Left kidney (tissue), 1 donor: ENCODE measurements at regions not wholly inside any gene's neighbourhood (a gene's known extent, or its start where the extent isn't known, plus 50 kb on each side); places are given as distances from the start of the nearest gene placed in this dataset.
A peak's percentile ranks its signal among the peaks of the same experiment; 100 is the strongest.
"Not testable (repeated sequence)": the region's sequence is repeated elsewhere in the genome, so short reads cannot be mapped to it uniquely, and the experiment has no call there.

ENCODE experiments used
- DNase-seq: peaks from one replicate; pipeline ENCODE4 v3.0.0-alpha.2; 2013

DNA sequence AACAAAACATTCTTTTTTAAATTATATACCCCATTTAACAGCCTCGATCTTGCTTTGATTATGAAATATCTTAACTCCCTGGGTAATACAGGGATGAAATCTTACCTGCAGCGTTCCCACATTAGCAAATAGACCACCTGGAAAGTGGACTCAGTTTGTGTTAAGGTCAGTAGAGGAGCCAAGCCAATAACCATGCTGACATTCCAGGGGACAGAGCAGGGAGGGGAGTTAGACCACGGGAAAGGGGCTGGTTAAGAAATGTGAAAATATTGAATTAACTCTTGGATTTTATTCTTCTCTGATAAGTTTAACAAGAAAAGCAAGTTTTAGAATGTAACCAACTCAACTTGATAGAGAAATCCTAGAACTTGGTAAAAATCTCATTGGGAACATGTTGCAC is 144.9 kb upstream of the CLEC14A start:
- DNase-seq = no peak

- no peak for DNase-seq
These were observed 143.8 kb upstream of the CLEC14A start for GRCh38 chr14:38399652-38400051.

GRCh38 chr14:38394767-38395166 is 138.9 kb upstream of the CLEC14A start:
- no peak for DNase-seq

DNA sequence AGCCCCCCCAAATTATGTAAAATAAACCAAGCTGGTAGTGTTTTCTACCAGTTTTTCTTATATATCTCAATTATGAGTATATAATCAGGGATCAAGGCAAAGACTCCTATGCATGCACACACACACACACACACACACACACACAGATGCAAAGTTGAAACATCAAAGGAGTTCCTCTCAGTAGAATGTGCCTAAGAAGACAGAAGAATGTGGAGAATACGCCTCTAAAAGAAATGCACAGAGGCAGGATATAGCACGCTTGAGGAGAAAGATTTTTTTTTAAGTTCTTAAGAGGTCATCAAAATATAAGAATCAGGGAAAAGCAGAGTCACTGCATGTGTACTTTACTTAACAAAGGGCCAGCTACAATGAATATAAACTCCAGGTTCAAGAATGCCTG is 138.2 kb upstream of the CLEC14A start:
- DNase-seq = no peak

GRCh38 chr14:38391334-38391733 is 135.4 kb upstream of the CLEC14A start:
- no peak for DNase-seq

DNA sequence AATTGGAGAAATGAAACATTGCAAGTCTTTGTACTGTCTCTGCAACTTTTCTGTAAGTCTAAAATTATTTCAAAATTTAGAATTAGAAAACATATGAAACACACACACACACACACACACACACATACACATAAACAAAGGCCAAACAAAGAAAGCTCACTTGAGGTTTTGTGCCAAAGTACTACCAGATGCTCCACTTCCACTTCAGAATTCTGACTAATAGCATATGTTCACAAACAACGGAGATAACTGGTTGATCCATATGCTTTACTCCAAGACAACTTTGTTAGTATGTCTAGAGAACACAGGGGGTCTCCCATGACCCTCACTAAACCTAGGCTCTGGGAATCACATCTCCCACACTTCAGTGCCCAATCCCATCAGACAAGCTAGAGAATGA is 133.8 kb upstream of the CLEC14A start:
- DNase-seq = no peak

GRCh38 chr14:38387821-38388220 is 131.9 kb upstream of the CLEC14A start:
- DNase-seq = no peak

DNA sequence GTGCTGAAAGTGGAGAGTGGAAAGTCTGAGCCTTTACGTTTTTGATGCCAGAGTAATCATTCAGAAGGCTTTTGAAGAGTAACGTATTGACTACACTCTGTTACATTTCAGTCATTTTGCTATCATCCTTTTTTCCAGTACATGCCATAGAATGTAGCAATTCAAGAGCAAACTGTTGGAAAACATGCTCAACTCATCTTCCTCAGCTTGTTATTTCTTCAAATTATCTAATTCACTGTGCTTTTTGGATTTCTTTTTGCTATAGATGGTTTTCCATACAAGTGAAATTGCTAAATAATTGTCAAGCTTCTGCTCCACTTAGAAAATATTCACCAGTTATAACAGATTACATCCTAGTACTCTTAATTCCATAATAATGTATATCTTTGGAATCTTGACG is 129.9 kb upstream of the CLEC14A start:
- no peak for DNase-seq

GRCh38 chr14:38385343-38385742 is 129.4 kb upstream of the CLEC14A start:
- no peak for DNase-seq

- no peak for DNase-seq
These were observed 128.8 kb upstream of the CLEC14A start for GRCh38 chr14:38384741-38385140.

- DNase-seq = no peak
These were observed 112.0 kb upstream of the CLEC14A start for GRCh38 chr14:38367922-38368321.

DNA sequence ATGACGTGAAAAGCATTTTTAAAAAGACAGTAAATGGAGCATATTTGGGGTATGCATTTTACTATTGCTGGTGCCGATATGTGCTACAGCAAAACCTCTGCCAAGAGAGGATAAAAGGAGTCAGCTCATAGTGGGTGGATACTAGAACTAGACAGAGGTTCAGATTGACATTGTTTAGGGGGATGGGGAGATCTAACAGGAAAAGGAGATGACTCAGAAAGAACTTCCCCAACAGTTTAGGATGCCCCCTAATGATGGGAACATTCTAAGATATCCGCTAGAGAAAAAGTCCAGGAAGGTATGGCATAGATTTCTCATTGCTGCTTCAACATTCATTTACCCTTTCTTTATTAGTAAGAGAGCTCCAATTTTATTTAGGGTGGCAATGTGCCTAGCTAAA is 110.5 kb upstream of the CLEC14A start:
- DNase-seq = no peak

DNA sequence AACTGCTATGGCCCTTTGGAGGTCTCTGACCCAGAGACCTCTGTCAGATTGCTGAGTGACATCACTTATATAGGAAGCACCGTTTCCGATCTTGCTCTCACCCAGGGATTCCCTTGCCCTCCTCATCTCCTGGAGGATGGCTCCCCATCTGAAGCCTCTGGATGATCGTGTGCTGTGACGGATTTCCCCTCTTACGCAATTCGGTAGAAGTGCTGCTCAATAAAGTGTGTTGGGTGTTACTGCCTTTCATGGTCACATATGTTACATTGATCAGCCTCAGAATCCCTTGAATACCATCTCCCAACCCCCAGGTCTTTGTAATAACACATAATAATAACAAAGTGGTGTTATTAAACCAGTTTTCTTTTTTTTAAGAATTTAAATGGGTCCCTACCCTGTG is 107.3 kb upstream of the CLEC14A start:
- DNase-seq = no peak

DNA sequence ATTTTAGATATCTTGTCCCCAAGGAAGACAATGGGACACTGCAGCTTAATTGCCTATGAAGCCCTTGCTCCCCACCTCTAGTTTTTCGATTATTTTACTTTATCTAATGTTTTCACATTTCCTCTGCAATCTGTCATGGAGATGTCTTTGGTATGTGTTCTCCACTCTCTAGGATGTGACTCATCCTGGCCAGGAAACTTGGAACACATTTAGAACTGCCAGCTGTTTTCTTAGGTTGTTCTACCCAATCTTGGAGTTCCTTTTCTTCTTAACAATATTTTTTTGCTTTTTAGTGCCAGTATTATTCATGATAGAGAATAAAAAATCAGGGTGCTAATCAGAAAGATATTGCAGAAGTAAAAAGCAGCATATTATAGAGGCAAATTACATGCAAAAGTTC is 101.7 kb upstream of the CLEC14A start:
- DNase-seq = peak; percentile 0

DNA sequence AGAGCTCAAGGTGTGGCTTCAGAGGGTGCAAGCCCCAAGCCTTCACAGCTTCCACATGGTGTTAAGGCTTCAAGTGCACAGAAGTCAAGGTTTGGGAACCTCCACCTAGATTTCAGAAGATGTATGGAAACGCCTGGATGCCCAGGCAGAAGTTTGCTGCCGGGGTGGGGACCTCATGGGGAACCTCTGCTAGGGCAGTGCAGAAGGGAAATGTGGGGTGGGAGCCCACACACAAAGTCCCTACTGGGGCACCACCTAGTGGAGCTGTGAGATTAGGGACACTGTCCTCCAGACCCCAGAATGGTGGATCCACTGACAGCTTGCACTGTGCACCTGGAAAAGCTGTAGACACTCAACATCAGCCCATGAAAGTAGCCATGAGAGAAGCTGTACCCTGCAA is 99.6 kb upstream of the CLEC14A start:
- DNase-seq = not testable (repeated sequence)

DNA sequence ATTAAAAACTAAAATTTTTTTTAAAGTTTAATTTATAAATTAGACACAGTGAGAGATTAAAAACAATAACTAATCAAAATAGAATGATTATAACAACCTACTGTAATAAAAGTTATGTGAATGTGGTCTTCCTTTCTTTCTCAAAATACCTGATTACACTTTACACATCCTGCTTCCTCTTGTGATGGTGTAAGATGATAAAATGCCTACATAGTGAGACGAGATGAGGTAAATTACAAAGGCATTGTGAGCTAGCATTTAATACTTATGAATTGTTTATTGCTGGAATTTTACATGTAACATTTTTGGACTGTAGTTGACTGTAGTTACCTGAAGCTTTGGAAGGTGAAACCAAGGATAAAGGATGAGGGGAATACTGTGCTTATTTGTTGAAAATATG is 94.2 kb upstream of the CLEC14A start:
- no peak for DNase-seq

GRCh38 chr14:38342803-38343202 is 86.9 kb upstream of the CLEC14A start:
- DNase-seq = no peak

- no peak for DNase-seq
These were observed 83.8 kb upstream of the CLEC14A start for GRCh38 chr14:38339696-38340095.

DNA sequence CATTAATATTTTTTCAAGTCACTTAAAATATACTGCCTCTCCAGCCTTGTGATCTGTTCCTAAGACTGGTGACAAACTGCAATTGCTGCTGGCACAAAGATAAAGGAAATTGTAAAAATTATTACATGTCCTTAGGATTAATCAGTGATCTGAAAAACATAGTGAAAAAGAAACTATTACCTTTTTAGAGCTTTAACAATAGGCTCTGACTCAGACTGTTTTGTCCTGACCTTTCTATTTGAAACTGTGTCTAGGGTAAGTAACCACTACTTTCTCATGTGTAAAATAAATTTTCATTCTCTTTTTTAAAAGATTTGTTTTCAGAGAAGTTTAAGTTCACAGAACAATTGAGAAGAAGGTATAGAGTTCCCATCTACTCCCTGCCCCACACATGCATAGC is 80.4 kb upstream of the CLEC14A start:
- DNase-seq = no peak

DNA sequence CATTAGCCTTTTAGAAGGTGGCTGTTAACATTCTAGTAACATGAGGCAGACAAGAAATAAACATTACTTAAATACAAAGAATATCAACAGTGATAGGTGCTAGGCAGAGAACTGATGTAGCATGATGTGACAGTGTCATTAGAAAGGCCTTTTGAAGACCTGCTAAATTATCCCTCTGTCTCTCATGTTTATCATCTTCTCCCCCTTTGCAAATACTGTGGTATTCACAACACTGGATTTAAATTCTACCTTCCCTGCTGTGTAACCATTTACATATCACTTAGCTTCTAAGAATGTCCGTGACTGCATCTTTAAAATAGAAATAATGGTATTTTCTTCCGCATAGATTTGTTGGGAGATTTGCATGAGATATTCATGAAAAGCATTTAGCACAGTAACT is 74.4 kb upstream of the CLEC14A start:
- no peak for DNase-seq

- DNase-seq = no peak
These were observed 73.4 kb upstream of the CLEC14A start for GRCh38 chr14:38329246-38329645.

- no peak for DNase-seq
These were observed 61.0 kb upstream of the CLEC14A start for GRCh38 chr14:38316922-38317321.

- peak; percentile 31 for DNase-seq
These were observed 55.8 kb upstream of the CLEC14A start for GRCh38 chr14:38311655-38312054.

DNA sequence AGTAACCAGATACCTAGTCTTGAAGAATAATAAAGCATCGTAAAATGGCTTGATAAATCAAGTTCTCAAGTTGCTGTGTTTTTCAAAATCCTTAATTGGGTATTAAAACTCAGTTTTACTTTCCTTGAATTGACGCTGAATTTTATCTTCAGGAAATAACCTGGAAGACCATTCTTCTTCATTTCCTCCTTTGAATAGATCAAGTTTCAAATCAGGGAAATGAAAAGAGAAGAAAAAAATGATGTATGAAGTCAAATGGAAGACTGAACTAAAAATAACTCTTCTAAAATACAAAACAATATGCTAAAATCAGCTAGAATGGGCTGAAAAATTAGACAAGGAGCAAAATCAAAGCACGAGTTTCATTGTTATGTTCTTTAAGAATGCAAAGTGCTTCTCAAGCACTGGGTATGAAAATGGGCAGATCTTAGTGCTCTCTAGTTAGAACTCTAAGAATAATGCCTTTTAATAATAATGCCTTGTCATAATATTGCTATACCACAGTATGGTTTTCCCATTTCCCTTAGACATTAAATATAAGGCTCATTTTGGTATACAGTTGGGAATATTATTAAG is 54.6 kb upstream of the CLEC14A start:
- DNase-seq = peak; percentile 14
